AG09309 (cell line): ENCODE measurements at regions not wholly inside any gene's neighbourhood (a gene's known extent, or its start where the extent isn't known, plus 50 kb on each side); places are given as distances from the start of the nearest gene placed in this dataset.

Source experiments
- DNase-seq: peaks from one replicate; pipeline ENCODE4 v3.0.0-alpha.2; 2010; ENCODE audit warnings: low read depth
- H3K4me3 ChIP-seq: 2 replicates; pipeline ENCODE4 v1.5.1; 2011; ENCODE audit warnings: mild to moderate bottlenecking, low read depth, low read length, moderate library complexity; ENCODE audit not compliant: control insufficient read depth
- CTCF ChIP-seq: IDR thresholded peaks from 2 replicates; pipeline ENCODE4 v1.5.1; 2011; ENCODE audit warnings: mild to moderate bottlenecking, low read depth, low read length, inconsistent platforms; ENCODE audit not compliant: insufficient read depth, control insufficient read depth; ENCODE audit errors: missing control alignments

- H3K4me3 ChIP-seq = no peak overlapping the region
- DNase-seq = no peak
- TF ChIP-seq CTCF = no peak
These were observed 146.9 kb downstream of the TFEC start for GRCh38 chr7:115883629-115884028.

GRCh38 chr7:115881476-115881875, 149.1 kb downstream of the TFEC start:
- DNase-seq = no peak
- no peak for TF ChIP-seq CTCF
- H3K4me3 ChIP-seq = no peak overlapping the region

- no peak overlapping the region for H3K4me3 ChIP-seq
- TF ChIP-seq CTCF = no peak
- DNase-seq = no peak
These were observed 151.4 kb downstream of the TFEC start for GRCh38 chr7:115879171-115879570.

GRCh38 chr7:115869801-115870200, 160.8 kb downstream of the TFEC start:
- no peak for TF ChIP-seq CTCF
- no peak for DNase-seq
- H3K4me3 ChIP-seq = no peak overlapping the region

- no peak overlapping the region for H3K4me3 ChIP-seq
- no peak for TF ChIP-seq CTCF
- DNase-seq = no peak
These were observed 161.4 kb downstream of the TFEC start for GRCh38 chr7:115869190-115869589.

GRCh38 chr7:115868369-115868768, 162.2 kb downstream of the TFEC start:
- H3K4me3 ChIP-seq = no peak overlapping the region
- no peak for TF ChIP-seq CTCF
- DNase-seq = no peak

- DNase-seq = no peak
- no peak overlapping the region for H3K4me3 ChIP-seq
- TF ChIP-seq CTCF = no peak
These were observed 166.5 kb downstream of the TFEC start for GRCh38 chr7:115864082-115864481.
